Hepatic stellate cell (primary cell): ENCODE measurements at regions not wholly inside any gene's neighbourhood (a gene's known extent, or its start where the extent isn't known, plus 50 kb on each side); places are given as distances from the start of the nearest gene placed in this dataset.

Experiments used
- DNase-seq: peaks from one replicate; pipeline ENCODE4 v3.0.0; 2011; ENCODE audit warnings: low spot score

GRCh38 chr7:24475166-24475961 is 97.9 kb upstream of the PALS2 start:
- DNase-seq, result no peak

DNA sequence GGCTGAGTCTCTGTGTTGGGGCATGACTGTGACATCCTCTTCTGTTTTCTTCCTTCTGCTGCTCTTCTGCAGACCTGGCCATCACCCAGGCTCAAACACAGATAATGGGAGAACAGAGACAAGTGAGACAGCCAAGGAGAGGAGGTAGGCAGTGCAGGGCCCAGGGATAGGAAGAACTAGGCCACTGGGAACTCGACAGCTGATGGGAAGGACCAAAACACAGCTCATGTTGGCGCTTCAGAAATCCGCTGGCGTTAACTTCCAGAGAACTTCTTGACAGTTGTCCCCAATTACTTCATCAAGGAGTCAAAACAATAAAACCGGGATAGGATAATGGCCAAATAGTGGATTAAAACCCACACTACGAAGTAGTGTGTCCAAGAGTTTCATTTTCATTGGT is 97.0 kb upstream of the PALS2 start:
- no peak for DNase-seq

DNA sequence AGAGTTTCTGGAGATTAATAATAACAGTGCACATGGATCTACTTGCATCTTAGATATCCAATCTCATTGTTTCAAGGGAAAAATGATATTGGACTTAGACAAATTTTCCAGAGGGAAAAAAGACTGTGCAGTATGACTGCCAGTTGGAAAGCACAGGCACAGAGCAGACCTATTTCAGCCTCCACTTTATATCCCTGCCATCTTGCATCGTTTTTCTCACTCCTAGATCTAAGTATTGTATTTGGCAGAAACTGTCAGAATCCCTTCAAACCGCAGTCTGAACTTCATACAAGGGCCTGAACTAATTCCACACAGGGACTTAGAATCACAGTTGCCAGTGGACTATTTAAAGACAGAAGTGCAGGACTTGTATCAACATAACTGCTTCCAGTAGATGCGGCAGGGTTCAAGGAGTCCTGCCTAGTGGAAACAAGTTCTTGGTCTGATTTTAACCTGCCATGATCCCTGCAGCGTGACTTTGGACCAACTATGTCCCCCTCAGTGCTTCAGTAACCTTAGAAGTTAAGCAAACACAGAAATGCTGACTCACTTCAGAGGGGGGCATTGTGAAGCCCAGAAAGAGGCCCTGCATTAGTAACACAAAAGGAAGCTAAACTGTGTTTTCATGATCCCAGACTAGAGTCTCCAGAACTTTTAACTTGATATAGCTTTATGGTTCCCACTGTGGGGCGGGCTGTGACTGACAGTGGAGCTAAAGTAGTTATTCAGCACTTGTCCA is 95.7 kb upstream of the PALS2 start:
- peak; percentile 14 for DNase-seq

GRCh38 chr7:24478137-24478655 is 95.1 kb upstream of the PALS2 start:
- no peak for DNase-seq

GRCh38 chr7:24480501-24480900 is 92.8 kb upstream of the PALS2 start:
- DNase-seq, result no peak

GRCh38 chr7:24483804-24484203 is 89.4 kb upstream of the PALS2 start:
- no peak for DNase-seq

DNA sequence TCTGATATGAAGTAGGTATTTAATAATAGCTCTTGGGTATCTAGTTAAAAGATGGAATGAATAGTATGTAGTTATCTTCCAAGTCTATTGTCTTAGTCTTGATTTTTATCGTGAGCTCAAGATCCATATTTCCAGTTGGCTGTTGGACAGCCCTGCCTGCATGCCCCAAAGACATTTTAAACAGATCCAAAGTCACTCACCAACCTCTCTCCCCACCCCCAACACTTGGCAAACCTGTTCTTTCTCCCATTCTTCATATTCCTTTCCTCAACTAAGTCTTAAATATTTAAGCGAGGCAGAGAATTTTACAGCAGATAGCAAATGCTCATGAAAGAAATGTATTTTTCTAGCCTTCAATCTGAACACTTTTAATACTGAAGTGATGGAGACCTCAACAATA is 80.7 kb upstream of the PALS2 start:
- no peak for DNase-seq

- no peak for DNase-seq
These were observed 78.4 kb upstream of the PALS2 start for GRCh38 chr7:24494832-24495231.

- DNase-seq, result no peak
These were observed 77.2 kb upstream of the PALS2 start for GRCh38 chr7:24496036-24496435.

DNA sequence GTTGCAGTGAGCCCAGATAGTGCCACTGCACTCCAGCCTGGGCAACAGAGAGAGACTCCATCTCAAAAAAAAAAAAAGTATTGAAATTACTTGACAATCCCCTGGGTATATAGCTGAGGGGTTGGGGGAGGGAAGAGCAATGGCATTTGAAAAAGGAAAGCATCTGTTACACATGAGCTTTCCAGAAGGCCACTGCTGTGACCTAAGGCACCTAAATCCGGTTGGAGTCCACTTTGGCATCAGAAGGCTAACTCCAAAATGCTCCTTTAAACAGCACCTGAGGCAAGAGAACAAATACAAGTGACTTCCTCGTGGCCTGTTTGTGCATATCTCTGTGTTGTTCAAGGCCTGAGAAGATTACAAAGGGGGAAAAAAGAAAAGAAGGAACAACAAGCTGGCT is 74.8 kb upstream of the PALS2 start:
- no peak for DNase-seq

DNA sequence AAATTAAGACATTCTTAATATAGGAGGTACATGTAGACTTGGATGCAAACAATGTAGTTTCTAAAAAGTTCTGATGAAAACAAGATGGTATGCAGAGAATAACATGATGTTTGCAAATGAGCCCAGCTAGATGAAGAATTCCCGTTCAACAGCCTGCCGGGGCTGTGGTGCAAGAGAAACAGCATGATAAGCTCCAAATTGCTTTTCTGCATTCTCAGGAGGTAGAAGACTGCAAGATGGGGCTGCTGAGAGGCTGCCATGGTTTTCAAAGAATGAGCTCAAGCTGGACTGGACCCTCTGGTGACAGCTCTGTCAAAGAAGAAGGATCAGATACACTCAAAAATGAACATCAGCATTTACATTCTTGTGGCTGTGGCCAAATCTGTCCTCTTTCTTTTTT is 73.4 kb upstream of the PALS2 start:
- DNase-seq, result no peak

DNA sequence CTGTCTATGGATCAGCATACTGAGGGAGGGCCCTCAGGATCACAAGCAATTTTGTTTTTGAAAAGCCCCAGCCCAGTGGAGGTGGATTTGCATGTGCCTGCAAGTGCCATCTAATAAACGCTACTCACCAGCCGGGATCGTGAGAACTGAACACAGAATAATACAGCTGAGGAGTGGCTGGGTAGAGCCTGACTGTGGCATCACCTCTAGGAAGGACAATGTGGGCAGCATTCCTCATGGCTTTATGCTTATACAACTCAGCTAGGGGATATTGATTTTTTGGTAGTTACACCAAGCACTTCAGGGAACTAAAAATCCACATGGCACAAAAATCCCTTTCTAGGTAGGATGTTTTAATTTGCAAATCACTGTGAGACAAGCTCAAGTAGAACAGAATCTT is 72.7 kb upstream of the PALS2 start:
- DNase-seq, result no peak

DNA sequence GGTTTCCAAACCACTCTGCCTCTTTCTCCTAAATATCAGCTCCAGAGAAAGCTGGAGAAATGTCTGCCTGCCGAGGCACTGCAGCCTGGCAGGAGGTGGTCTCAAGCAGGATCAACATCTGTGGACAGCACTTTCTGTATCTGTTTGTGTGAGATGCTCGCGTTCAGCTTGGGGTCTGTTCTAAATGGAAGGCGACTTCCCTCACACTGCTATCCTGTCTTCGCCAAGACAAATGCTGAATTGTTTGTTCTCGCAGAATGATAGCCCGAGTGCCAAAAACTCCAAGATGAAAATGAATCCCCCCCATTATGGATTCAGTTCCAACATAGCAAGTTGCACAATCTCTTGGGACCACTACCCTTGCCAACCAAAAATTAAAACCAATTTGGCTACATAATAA is 72.2 kb upstream of the PALS2 start:
- no peak for DNase-seq

GRCh38 chr7:24501443-24502134 is 71.7 kb upstream of the PALS2 start:
- no peak for DNase-seq

DNA sequence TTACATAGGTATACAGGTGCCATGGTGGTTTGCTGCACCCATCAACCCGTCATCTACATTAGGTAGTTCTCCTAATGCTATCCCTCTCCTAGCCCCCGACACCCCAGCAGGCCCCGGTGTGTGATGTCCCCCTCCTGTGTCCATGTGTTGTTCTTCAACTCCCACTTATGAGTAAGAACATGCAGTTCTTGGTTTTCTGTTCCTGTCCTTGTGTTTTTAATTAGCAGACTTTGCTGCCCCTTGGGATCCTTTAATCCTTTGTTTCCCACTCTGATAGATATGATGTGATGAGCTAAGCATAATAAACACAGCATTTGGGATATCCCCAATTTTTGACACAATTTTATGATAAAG is 71.1 kb upstream of the PALS2 start:
- DNase-seq, result no peak

GRCh38 chr7:24503506-24503905 is 69.7 kb upstream of the PALS2 start:
- DNase-seq, result no peak

- no peak for DNase-seq
These were observed 69.2 kb upstream of the PALS2 start for GRCh38 chr7:24504040-24504439.

DNA sequence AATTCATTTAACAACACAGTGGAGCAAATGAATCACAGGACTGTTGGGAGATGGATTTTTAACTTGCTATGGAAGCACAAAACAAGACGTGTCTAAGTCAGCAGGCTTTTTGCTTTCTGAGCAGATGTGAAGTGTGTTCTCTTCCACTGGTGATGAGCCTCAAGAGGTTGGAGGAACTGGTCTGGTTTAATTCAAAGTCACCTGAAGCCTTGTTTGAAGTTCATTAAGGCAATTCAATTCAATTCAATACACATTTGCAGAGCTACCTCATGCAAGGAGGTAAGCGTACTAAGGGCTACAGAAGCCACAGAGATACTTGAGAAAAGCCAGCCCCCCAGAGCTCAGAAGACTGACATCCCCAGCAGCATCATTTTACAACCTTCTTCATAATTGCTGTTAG is 68.4 kb upstream of the PALS2 start:
- DNase-seq, result no peak

DNA sequence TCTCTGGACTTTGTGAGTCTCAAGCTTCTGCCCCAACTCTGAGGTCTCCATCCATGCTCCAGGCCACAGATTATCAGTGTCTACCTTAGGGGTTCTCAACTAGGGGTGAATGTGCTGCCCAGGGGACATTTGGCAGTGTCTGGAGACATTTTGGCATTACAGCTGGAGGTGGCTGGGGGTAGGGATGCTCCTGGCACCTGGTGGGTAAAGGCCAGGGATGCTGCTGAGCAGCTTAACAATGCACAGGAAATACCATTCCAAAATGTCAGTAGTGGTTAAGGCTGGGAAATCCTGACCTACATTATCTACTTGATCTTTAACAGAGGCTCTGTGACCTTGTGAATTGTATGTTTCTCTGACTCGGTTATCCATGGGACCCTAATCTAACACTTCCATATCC is 67.3 kb upstream of the PALS2 start:
- no peak for DNase-seq

GRCh38 chr7:24508316-24508715 is 64.9 kb upstream of the PALS2 start:
- no peak for DNase-seq

DNA sequence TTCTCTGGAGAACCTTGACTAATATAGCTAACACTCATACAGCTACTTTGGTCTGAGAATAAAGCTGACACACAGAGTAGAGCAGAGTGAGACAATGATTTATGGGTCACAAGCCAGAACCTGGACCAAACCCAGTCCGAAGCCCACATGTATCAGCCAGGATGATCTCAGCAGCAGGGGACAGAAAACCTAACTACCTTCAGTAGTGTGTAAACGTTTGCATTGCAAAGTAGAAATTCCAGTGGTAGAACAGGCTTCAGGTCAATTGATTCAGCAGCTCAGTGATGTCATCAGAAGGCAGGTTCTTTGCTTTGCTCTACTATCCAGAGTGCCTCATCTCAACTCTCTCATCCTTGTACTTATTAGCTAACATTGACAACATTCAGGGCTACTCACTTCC is 62.5 kb upstream of the PALS2 start:
- no peak for DNase-seq

DNA sequence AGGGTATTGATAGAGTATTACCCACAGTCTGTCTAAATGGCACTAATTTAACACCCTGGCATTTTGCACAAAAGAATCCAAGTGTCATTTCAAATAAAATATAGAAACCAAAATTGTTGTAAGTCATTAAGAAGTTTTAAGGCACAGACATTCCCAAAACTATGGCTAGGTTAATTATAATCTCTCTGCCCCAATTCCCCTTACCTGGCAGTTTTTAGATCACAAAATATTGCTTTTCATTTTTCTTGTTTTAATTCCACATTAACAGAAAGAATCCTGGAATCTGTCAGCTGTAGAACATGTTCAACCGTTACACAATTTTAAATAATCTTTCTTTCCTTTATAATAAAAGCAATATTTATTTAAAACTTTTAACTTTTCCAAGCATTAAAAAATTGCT is 56.1 kb upstream of the PALS2 start:
- no peak for DNase-seq
